Endothelial cell of umbilical vein (primary cell): ENCODE measurements at regions not wholly inside any gene's neighbourhood (a gene's known extent, or its start where the extent isn't known, plus 50 kb on each side); places are given as distances from the start of the nearest gene placed in this dataset.

Experiments
- BruUV-seq: library from RNA; stranded (reverse); fragments of 400-500 nt; replicated peaks from 2 replicates; lab custom pipeline; 2021; lab: Mats Ljungman, UMichigan
- CTCF ChIA-PET: fragments of 300-600, 350-600 bp; sonication (Branson Sonifier 250); formaldehyde crosslinking; loops from one replicate; lab custom pipeline; 2021; ENCODE audit warnings: antibody characterized with exemption, inconsistent platforms; lab: Charles Lee
- POLR2A ChIA-PET: fragments of 300-600, 350-600 bp; sonication (Branson Sonifier 250); formaldehyde crosslinking; loops from one replicate; lab custom pipeline; 2021; ENCODE audit warnings: antibody characterized with exemption, inconsistent platforms; lab: Charles Lee
- DNase-seq: peaks from one replicate; pipeline ENCODE4 v3.0.0-alpha.2; 2011; ENCODE audit warnings: low read depth, low spot score
- FAIRE-seq: peaks from 2 replicates; lab custom pipeline; 2011; peaks lifted over from hg19 to GRCh38; lab: Jason Lieb, UNC
- H2AFZ ChIP-seq: 2 replicates; pipeline ENCODE4 v1.6.0; 2012; ENCODE audit warnings: low read depth, low read length, control low read depth, inconsistent platforms
- H3K27ac ChIP-seq: 2 replicates; pipeline ENCODE4 v1.5.1; 2011; ENCODE audit warnings: low read depth, mild to moderate bottlenecking, control low read depth, low read length, moderate library complexity; ENCODE audit not compliant: insufficient read depth
- H3K27me3 ChIP-seq, 2 experiments: 2 replicates each; pipeline versions ENCODE4 v1.6.0 to v1.6.1; 2011; ENCODE audit warnings: low read length in 2 of 2, mixed read lengths in 1 of 2; ENCODE audit not compliant: control insufficient read depth in 2 of 2, insufficient read depth in 2 of 2
- H3K36me3 ChIP-seq, 2 experiments: 2 replicates in 1 of 2; 3 replicates in 1 of 2; pipeline ENCODE4 v1.5.1; 2011; ENCODE audit warnings: low read length in 2 of 2, mild to moderate bottlenecking in 1 of 2, moderate library complexity in 1 of 2; ENCODE audit not compliant: control insufficient read depth in 2 of 2, insufficient read depth in 2 of 2; ENCODE audit errors: extremely low read depth in 1 of 2
- H3K4me1 ChIP-seq: 3 replicates; pipeline ENCODE4 v1.5.1; 2011; ENCODE audit warnings: mild to moderate bottlenecking, low read length; ENCODE audit not compliant: control insufficient read depth, insufficient read depth; ENCODE audit errors: extremely low read depth
- H3K4me2 ChIP-seq: 2 replicates; pipeline ENCODE4 v1.6.1; 2011; ENCODE audit warnings: low read length, control low read depth, mixed read lengths; ENCODE audit not compliant: insufficient read depth
- H3K4me3 ChIP-seq, 3 experiments: fragments of 200-600 bp in 1 of 3; sonication (generic), shearing (Covaris generic) in 1 of 3; replicated peaks in 1 of 3; 2 replicates each; pipeline ENCODE4 v1.5.1; 2011 to 2016; ENCODE audit warnings: control low read depth in 3 of 3, low read length in 3 of 3, mild to moderate bottlenecking in 2 of 3, inconsistent platforms in 1 of 3, low read depth in 1 of 3, moderate library complexity in 1 of 3; ENCODE audit not compliant: insufficient read depth in 1 of 3
- H3K79me2 ChIP-seq: 2 replicates; pipeline ENCODE4 v1.6.0; 2012; ENCODE audit warnings: low read length, inconsistent platforms; ENCODE audit not compliant: control insufficient read depth, insufficient read depth
- H3K9ac ChIP-seq: replicated peaks from 2 replicates; pipeline ENCODE3; 2011; ENCODE audit warnings: low read length, control low read depth; ENCODE audit not compliant: insufficient read depth; ENCODE audit errors: extremely low read depth
- H3K9me1 ChIP-seq: replicated peaks from 3 replicates; pipeline ENCODE4 v1.6.0; 2011; ENCODE audit warnings: mild to moderate bottlenecking, low read length; ENCODE audit not compliant: control insufficient read depth, insufficient read depth; ENCODE audit errors: extremely low read depth
- H3K9me3 ChIP-seq: replicated peaks from 2 replicates; pipeline ENCODE4 v1.5.1; 2012; ENCODE audit warnings: low read length, inconsistent platforms; ENCODE audit not compliant: control insufficient read depth, insufficient read depth
- H4K20me1 ChIP-seq: replicated peaks from 2 replicates; pipeline ENCODE3; 2011; ENCODE audit warnings: mild to moderate bottlenecking, low read length; ENCODE audit not compliant: control insufficient read depth, insufficient read depth; ENCODE audit errors: extremely low read depth
- CTCF ChIP-seq, 2 donors: IDR thresholded peaks; 1 replicate in 1 of 2; 2 replicates in 1 of 2; pipeline ENCODE4 v1.5.1; 2011; ENCODE audit warnings: low read length in 2 of 2, mild to moderate bottlenecking in 2 of 2, moderate library complexity in 2 of 2, control low read depth in 1 of 2, inconsistent platforms in 1 of 2, low read depth in 1 of 2; ENCODE audit not compliant: insufficient read depth in 1 of 2; ENCODE audit errors: extremely low read depth in 1 of 2
- EZH2 ChIP-seq: IDR thresholded peaks from 2 replicates; pipeline ENCODE4 v1.6.1; 2012; ENCODE audit warnings: borderline replicate concordance, low read depth, mild to moderate bottlenecking, moderate library complexity, low read length, inconsistent platforms; ENCODE audit not compliant: severe bottlenecking
- FOS ChIP-seq: IDR thresholded peaks from 2 replicates; pipeline ENCODE4 v1.6.1; 2011; ENCODE audit warnings: mild to moderate bottlenecking, low read length, moderate library complexity, borderline replicate concordance; ENCODE audit not compliant: insufficient read depth
- GATA2 ChIP-seq: IDR thresholded peaks from 2 replicates; pipeline ENCODE4 v1.7.0; 2011; ENCODE audit warnings: low read depth, mild to moderate bottlenecking, moderate library complexity, mixed read lengths, low read length; ENCODE audit not compliant: insufficient read length, insufficient read depth
- JUN ChIP-seq: IDR thresholded peaks from 2 replicates; pipeline ENCODE4 v1.6.1; 2011; ENCODE audit warnings: borderline replicate concordance, low read depth; ENCODE audit not compliant: insufficient read length, insufficient read depth
- MAX ChIP-seq: IDR thresholded peaks from 2 replicates; pipeline ENCODE4 v1.6.1; 2011; ENCODE audit not compliant: insufficient read depth, insufficient read length
- MYC ChIP-seq: IDR thresholded peaks from one replicate; pipeline ENCODE4 v1.6.1; 2011; ENCODE audit warnings: mild to moderate bottlenecking, low read depth, low read length
- POLR2A ChIP-seq: IDR thresholded peaks from 2 replicates; pipeline ENCODE4 v1.6.1; 2012; ENCODE audit warnings: low read depth, mild to moderate bottlenecking, control low read depth, low read length
- POLR2AphosphoS5 ChIP-seq: IDR thresholded peaks from 2 replicates; pipeline ENCODE4 v1.6.1; 2012; ENCODE audit warnings: low read depth, mild to moderate bottlenecking, control low read depth, low read length, moderate library complexity; ENCODE audit not compliant: insufficient read depth
- dilution Hi-C: fragments of 300-500 bp; cut with MboI; formaldehyde crosslinking; loops from one replicate; pipeline ENCODE4 v1.15.0; 2019; ENCODE audit warnings: low sequenced_read_pairs; ENCODE audit not compliant: extremely low pct_ligation_motif_present
- intact Hi-C: fragments of 100-400 bp; cut with micrococcal nuclease; formaldehyde crosslinking; loops from one replicate; pipeline ENCODE4 v1.10.0; 2022

GRCh38 chr11:71356904-71357303 lies 91.3 kb downstream of the DHCR7 start:
- H3K79me2 ChIP-seq, result no peaks in the 10 kb centered on the region
- no peak overlapping the region for H2AFZ ChIP-seq
- BruUV-seq, result no TSS peak
- no peak overlapping the region for H3K4me2 ChIP-seq
- H3K36me3 ChIP-seq, result no peaks in the 10 kb centered on the region
- intact Hi-C loops (no loop called here), dilution Hi-C loops (no loop called here)
- H3K4me1 ChIP-seq, result no peaks in the 10 kb centered on the region
- no peaks in the 10 kb centered on the region for H3K9me1 ChIP-seq
- H4K20me1 ChIP-seq, result no peaks in the 10 kb centered on the region
- ChIA-PET POLR2A (no interaction called here), CTCF (no interaction called here)
- no peaks in the 10 kb centered on the region for H3K9me3 ChIP-seq
- no peak overlapping the region for H3K27ac ChIP-seq
- H3K27me3 ChIP-seq, result no peaks in the 10 kb centered on the region
- DNase-seq (no peak), FAIRE-seq (no peak)
- TF ChIP-seq JUN, result no peak
- no peak for TF ChIP-seq POLR2AphosphoS5
- TF ChIP-seq MYC, result no peak
- TF ChIP-seq MAX, result no peak
- no peak for TF ChIP-seq GATA2
- TF ChIP-seq CTCF (IDR thresholded peaks at IDR 0.05; ENCODE audit: extremely low read depth in 1 of 2, insufficient read depth in 1 of 2, low read depth in 1 of 2, low read length in 2 of 2), result no peak
- TF ChIP-seq FOS, result no peak
- TF ChIP-seq EZH2, result no peak
- no peak for TF ChIP-seq POLR2A
- H3K4me3 ChIP-seq, result no peak overlapping the region
- H3K9ac ChIP-seq, result no peak overlapping the region
